ENCODE measurements at regions not wholly inside any gene's neighbourhood (a gene's known extent, or its start where the extent isn't known, plus 50 kb on each side); places are given as distances from the start of the nearest gene placed in this dataset.

- Histone ChIP-seq H3K36me3 (replicated peaks; ENCODE audit: insufficient read depth, low read depth) (no peaks in the 10 kb centered on the region), H3K9me3 (ENCODE audit: low read depth) (no peaks in the 10 kb centered on the region), H3K27me3 (no peaks in the 10 kb centered on the region), H3K4me2 (no peak overlapping the region), H3K27ac (peak overlapping the region; percentile 50), H3K9me2 (replicated peaks; ENCODE audit: insufficient read depth) (no peaks in the 10 kb centered on the region), H3K4me1 (ENCODE audit: insufficient read depth) (peaks cover 15% of the 10 kb centered on the region), H3K79me2 (no peaks in the 10 kb centered on the region), H3K4me3 (no peak overlapping the region), H4K20me1 (ENCODE audit: insufficient read depth, poor library complexity, severe bottlenecking) (no peaks in the 10 kb centered on the region), H2AFZ (no peak overlapping the region)
- WGBS (ENCODE audit: low lambda C conversion rate, missing lambda C conversion rate) = 61% methylated on average over 22 of the region's 22 CpGs
- no peak for DNase-seq (ENCODE audit: low spot score)
- TF ChIP-seq EZH2phosphoT487 (IDR thresholded peaks at IDR 0.05; ENCODE audit: low read depth, severe bottlenecking, unreplicated experiment) (no peak), CTCF (IDR thresholded peaks at IDR 0.05; ENCODE audit: poor library complexity) (no peak), EZH2 (IDR thresholded peaks at IDR 0.05; ENCODE audit: borderline replicate concordance) (no peak)
Observed at GRCh38 chr2:236855866-236856847, 229.5 kb upstream of the COPS8 start.

GRCh38 chr2:236856848-236857235, 228.8 kb upstream of the COPS8 start:
- WGBS (ENCODE audit: low lambda C conversion rate, missing lambda C conversion rate) = 30% methylated on average over 2 of the region's 3 CpGs
- H3K4me2 ChIP-seq = no peak overlapping the region
- TF ChIP-seq EZH2phosphoT487 (IDR thresholded peaks at IDR 0.05; ENCODE audit: low read depth, severe bottlenecking, unreplicated experiment) = no peak
- TF ChIP-seq EZH2 (IDR thresholded peaks at IDR 0.05; ENCODE audit: borderline replicate concordance) = no peak
- no peak for TF ChIP-seq CTCF (IDR thresholded peaks at IDR 0.05; ENCODE audit: poor library complexity)

GRCh38 chr2:236857246-236857645, 228.4 kb upstream of the COPS8 start:
- DNase-seq (ENCODE audit: low spot score) = no peak
- 49% methylated on average over 9 of the region's 10 CpGs for WGBS (ENCODE audit: low lambda C conversion rate, missing lambda C conversion rate)
- peak overlapping the region; percentile 50 for H3K27ac ChIP-seq
- H4K20me1 ChIP-seq (ENCODE audit: insufficient read depth, poor library complexity, severe bottlenecking) = no peaks in the 10 kb centered on the region
- H3K36me3 ChIP-seq (replicated peaks; ENCODE audit: insufficient read depth, low read depth) = no peaks in the 10 kb centered on the region
- no peak overlapping the region for H3K4me3 ChIP-seq
- TF ChIP-seq EZH2 (IDR thresholded peaks at IDR 0.05; ENCODE audit: borderline replicate concordance) (no peak), CTCF (IDR thresholded peaks at IDR 0.05; ENCODE audit: poor library complexity) (no peak), EZH2phosphoT487 (IDR thresholded peaks at IDR 0.05; ENCODE audit: low read depth, severe bottlenecking, unreplicated experiment) (no peak)
- no peaks in the 10 kb centered on the region for H3K79me2 ChIP-seq
- no peak overlapping the region for H2AFZ ChIP-seq
- H3K9me2 ChIP-seq (replicated peaks; ENCODE audit: insufficient read depth) = no peaks in the 10 kb centered on the region
- no peaks in the 10 kb centered on the region for H3K9me3 ChIP-seq (ENCODE audit: low read depth)
- H3K4me1 ChIP-seq (ENCODE audit: insufficient read depth) = peaks cover 15% of the 10 kb centered on the region
- H3K4me2 ChIP-seq = no peak overlapping the region
- H3K27me3 ChIP-seq = no peaks in the 10 kb centered on the region

More at GRCh38 chr2:236856848-236857235, 228.8 kb upstream of the COPS8 start:
- H3K36me3 ChIP-seq (replicated peaks; ENCODE audit: insufficient read depth, low read depth) = no peaks in the 10 kb centered on the region
- H3K27ac ChIP-seq = peak overlapping the region; percentile 50
- H3K27me3 ChIP-seq = no peaks in the 10 kb centered on the region
- peaks cover 15% of the 10 kb centered on the region for H3K4me1 ChIP-seq (ENCODE audit: insufficient read depth)
- H3K9me2 ChIP-seq (replicated peaks; ENCODE audit: insufficient read depth) = no peaks in the 10 kb centered on the region
- H3K9me3 ChIP-seq (ENCODE audit: low read depth) = no peaks in the 10 kb centered on the region
- no peak overlapping the region for H3K4me3 ChIP-seq
- H4K20me1 ChIP-seq (ENCODE audit: insufficient read depth, poor library complexity, severe bottlenecking) = no peaks in the 10 kb centered on the region
- H3K79me2 ChIP-seq = no peaks in the 10 kb centered on the region
- no peak for DNase-seq (ENCODE audit: low spot score)
- no peak overlapping the region for H2AFZ ChIP-seq
